ENCODE measurements at regions not wholly inside any gene's neighbourhood (a gene's known extent, or its start where the extent isn't known, plus 50 kb on each side); places are given as distances from the start of the nearest gene placed in this dataset.

GRCh38 chr5:33300209-33300742 lies 140.5 kb upstream of the TARS1 start:
- H3K4me3 ChIP-seq (ENCODE audit: low read depth, low read length): no peak overlapping the region
- in situ Hi-C loops (cut with HindIII; ENCODE audit: low sequenced_read_pairs): no loop called here
- no peak for DNase-seq (ENCODE audit: low read depth, low spot score)
- TF ChIP-seq, protein P1, sequence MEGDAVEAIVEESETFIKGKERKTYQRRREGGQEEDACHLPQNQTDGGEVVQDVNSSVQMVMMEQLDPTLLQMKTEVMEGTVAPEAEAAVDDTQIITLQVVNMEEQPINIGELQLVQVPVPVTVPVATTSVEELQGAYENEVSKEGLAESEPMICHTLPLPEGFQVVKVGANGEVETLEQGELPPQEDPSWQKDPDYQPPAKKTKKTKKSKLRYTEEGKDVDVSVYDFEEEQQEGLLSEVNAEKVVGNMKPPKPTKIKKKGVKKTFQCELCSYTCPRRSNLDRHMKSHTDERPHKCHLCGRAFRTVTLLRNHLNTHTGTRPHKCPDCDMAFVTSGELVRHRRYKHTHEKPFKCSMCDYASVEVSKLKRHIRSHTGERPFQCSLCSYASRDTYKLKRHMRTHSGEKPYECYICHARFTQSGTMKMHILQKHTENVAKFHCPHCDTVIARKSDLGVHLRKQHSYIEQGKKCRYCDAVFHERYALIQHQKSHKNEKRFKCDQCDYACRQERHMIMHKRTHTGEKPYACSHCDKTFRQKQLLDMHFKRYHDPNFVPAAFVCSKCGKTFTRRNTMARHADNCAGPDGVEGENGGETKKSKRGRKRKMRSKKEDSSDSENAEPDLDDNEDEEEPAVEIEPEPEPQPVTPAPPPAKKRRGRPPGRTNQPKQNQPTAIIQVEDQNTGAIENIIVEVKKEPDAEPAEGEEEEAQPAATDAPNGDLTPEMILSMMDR (IDR thresholded peaks at IDR 0.05; ENCODE audit: low read depth, low read length): no peak

GRCh38 chr5:33303579-33304095 lies 137.1 kb upstream of the TARS1 start:
- no peak overlapping the region for H3K4me3 ChIP-seq (ENCODE audit: low read depth, low read length)
- TF ChIP-seq, protein P1 (IDR thresholded peaks at IDR 0.05; ENCODE audit: low read depth, low read length): no peak
- DNase-seq (ENCODE audit: low read depth, low spot score): no peak
- in situ Hi-C loops (cut with HindIII; ENCODE audit: low sequenced_read_pairs): no loop called here

DNA sequence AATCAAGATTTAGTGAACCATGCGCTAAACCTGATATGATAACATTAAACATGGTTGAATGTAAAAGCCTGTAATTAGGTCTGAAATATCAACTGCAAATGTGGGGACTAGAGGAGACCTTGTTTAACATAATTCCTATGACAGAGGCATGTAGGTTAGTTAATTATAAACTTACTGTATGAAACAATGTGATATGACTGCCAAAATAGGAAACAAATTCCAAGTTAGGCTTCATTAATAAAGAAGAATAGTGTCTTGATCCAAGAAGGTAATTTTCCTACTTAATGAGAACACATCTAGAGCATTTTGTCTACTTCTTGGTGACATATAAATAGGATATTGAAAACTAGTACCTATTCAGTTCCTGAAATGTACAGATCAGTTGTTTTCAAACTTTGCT lies 136.2 kb upstream of the TARS1 start:
- TF ChIP-seq, protein P1 (IDR thresholded peaks at IDR 0.05; ENCODE audit: low read depth, low read length): no peak
- DNase-seq (ENCODE audit: low read depth, low spot score): no peak
- in situ Hi-C loops (cut with HindIII; ENCODE audit: low sequenced_read_pairs): no loop called here
- H3K4me3 ChIP-seq (ENCODE audit: low read depth, low read length): no peak overlapping the region

DNA sequence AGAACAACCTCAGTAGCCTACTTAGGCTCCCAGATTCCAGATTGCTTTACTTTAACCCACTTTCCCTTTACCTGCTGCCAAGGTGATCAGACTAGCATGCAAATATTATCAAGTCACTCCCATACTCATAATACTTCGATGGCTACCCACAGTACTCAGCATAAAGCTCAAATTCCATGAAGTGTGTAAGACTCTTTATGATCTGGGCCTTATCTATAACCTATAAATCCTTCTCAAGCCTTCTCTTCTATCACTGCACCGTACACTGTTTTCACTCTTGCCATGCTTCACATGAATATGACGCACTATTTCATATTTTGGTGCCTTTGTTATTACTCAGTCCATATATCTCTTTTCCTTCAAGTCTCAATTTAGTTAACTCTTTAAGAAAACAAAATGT lies 135.2 kb upstream of the TARS1 start:
- in situ Hi-C loops (cut with HindIII; ENCODE audit: low sequenced_read_pairs): no loop called here
- TF ChIP-seq, protein P1 (IDR thresholded peaks at IDR 0.05; ENCODE audit: low read depth, low read length): no peak
- H3K4me3 ChIP-seq (ENCODE audit: low read depth, low read length): no peak overlapping the region
- DNase-seq (ENCODE audit: low read depth, low spot score): no peak

DNA sequence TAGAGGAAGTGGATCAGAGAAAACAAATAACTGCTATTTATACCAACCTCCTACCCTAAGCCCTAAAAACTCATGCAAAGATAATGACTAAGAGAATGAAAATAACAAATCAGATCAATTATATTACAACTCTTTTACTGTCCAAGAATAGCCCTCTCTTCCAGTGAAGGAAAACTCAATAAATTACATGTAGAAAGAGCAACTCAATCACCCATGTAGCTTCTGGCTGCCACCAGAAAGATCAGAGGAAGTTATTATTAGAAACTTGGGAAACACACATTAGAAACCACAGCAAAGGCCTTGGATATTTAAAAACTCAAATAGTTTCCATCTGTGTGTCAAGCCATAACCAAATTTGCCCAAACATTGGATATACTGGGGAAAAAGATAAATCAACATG lies 134.0 kb upstream of the TARS1 start:
- DNase-seq (ENCODE audit: low read depth, low spot score): peak; percentile 52
- H3K4me3 ChIP-seq (ENCODE audit: low read depth, low read length): no peak overlapping the region
- in situ Hi-C loops (cut with HindIII; ENCODE audit: low sequenced_read_pairs): no loop called here
- TF ChIP-seq, protein P1 (IDR thresholded peaks at IDR 0.05; ENCODE audit: low read depth, low read length): no peak

GRCh38 chr5:33308586-33308985 lies 132.2 kb upstream of the TARS1 start:
- no peak overlapping the region for H3K4me3 ChIP-seq (ENCODE audit: low read depth, low read length)
- DNase-seq (ENCODE audit: low read depth, low spot score): no peak
- TF ChIP-seq, protein P1 (IDR thresholded peaks at IDR 0.05; ENCODE audit: low read depth, low read length): no peak
- in situ Hi-C loops (cut with HindIII; ENCODE audit: low sequenced_read_pairs): no loop called here
